ENCODE measurements at regions not wholly inside any gene's neighbourhood (a gene's known extent, or its start where the extent isn't known, plus 50 kb on each side); places are given as distances from the start of the nearest gene placed in this dataset.
"Not testable (repeated sequence)": the region's sequence is repeated elsewhere in the genome, so short reads cannot be mapped to it uniquely, and the experiment has no call there.

DNA sequence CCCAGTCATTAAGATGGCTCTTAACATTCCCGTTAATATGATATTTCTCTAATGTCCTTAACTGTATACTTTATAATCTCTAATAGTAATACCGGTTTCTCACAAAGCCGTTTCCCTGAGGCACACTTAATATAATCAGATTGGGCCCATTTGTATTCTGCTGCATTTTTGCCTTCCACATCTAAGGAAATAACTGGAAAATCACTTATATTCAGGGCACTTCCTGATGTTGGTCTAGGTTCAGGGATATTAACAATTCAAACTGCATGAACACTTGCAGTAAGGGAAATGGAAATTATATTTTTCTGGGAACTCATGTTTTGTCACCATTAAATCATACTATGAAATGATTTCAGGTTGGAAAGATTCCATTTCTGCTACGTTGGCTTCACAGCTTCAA lies 119.8 kb downstream of the TPR start:
- H3K27me3 Mint-ChIP-seq (ENCODE audit: low read depth), result no peaks in the 10 kb centered on the region
- H3K4me1 Mint-ChIP-seq (ENCODE audit: low read depth), result no peaks in the 10 kb centered on the region
- no peak for DNase-seq
- no peak overlapping the region for H3K27ac Mint-ChIP-seq
- H3K9me3 Mint-ChIP-seq, result peaks cover 3 to 5% of the 10 kb centered on the region in 2 donors
- peaks cover under 1 to 3% of the 10 kb centered on the region in 2 donors for H3K36me3 Mint-ChIP-seq (ENCODE audit: insufficient read depth in 2 of 2)
- no peak for ATAC-seq (replicated peaks in 1 of 2)
- no peak overlapping the region for H3K4me3 Mint-ChIP-seq

DNA sequence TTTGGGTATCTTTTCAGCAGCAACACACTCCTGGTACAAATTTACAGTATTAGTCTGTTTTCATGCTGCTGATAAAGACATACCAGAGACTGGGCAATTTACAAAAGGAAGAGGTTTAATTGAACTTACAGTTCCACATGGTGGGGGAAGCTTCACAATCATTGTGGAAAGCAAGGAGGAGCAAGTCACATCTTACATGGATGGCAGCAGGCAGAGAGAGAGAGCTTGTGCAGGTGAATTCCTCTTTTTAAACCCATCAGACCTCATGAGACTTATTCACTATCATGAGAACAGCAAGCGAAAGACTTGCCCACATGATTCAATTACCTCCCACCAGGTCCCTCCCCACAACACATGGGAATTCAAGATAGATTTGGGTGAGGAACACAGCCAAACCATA lies 124.5 kb downstream of the TPR start:
- Mint-ChIP-seq H3K4me1 (ENCODE audit: low read depth) (no peaks in the 10 kb centered on the region), H3K27me3 (ENCODE audit: low read depth) (no peaks in the 10 kb centered on the region), H3K27ac (no peak overlapping the region), H3K36me3 (ENCODE audit: insufficient read depth in 2 of 2) (peaks cover 6 to 8% of the 10 kb centered on the region in 2 donors), H3K4me3 (no peak overlapping the region), H3K9me3 (peaks cover 4 to 8% of the 10 kb centered on the region in 2 donors)
- no peak for DNase-seq
- no peak for ATAC-seq (replicated peaks in 1 of 2)

DNA sequence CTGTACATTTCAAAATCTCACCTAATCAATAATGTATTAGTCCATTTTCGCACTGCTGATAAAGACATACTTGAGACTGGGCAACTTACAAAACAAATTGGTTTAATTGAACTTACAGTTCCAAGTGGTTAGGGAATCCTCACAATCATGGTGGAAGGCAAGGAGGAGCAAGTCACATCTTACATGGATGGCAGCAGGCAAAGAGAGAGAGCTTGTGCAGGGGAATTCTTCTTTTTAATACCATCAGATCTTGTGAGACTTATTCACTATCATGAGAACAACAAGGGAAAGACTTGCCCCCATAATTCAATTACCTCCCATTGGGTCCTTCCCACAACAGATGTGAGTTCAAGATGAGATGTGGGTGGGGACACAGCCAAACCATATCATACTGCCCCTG lies 126.4 kb downstream of the TPR start:
- H3K4me3 Mint-ChIP-seq; H3K27ac Mint-ChIP-seq; DNase-seq; H3K4me1 Mint-ChIP-seq (ENCODE audit: low read depth); H3K36me3 Mint-ChIP-seq (ENCODE audit: insufficient read depth in 2 of 2); H3K27me3 Mint-ChIP-seq (ENCODE audit: low read depth); ATAC-seq (replicated peaks in 1 of 2); H3K9me3 Mint-ChIP-seq: not testable (repeated sequence)

DNA sequence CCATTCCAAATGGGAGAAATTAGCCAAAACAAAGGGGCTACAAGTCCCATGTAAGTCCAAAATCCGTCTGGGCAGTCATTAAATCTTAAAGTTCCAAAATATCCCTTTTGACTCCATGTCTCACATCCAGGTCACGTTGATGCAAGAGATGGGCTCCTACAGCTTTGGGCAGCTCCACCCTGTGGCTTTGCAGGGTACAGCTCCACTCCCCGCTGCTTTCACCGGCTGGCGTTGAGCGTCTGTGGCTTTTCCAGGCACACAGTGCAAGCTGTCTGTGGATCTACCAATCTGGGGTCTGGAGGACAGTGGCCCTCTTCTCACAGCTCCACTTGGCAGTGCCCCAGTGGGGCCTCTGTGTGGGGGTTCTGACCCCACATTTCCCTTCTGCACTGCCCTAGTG lies 130.2 kb downstream of the TPR start:
- ATAC-seq (replicated peaks in 1 of 2), result no peak

More for the DNA sequence above, 130.2 kb downstream of the TPR start:
- Mint-ChIP-seq H3K4me3 (no peak overlapping the region), H3K36me3 (ENCODE audit: insufficient read depth in 2 of 2) (peaks cover 1 to 2% of the 10 kb centered on the region in 2 donors), H3K27ac (no peak overlapping the region), H3K27me3 (ENCODE audit: low read depth) (no peaks in the 10 kb centered on the region), H3K9me3 (peaks cover 2 to 4% of the 10 kb centered on the region in 2 donors), H3K4me1 (ENCODE audit: low read depth) (no peaks in the 10 kb centered on the region)
- DNase-seq, result peak in 1 of 2 donors; percentile 4
